GM18868 (cell line): ENCODE measurements at regions not wholly inside any gene's neighbourhood (a gene's known extent, or its start where the extent isn't known, plus 50 kb on each side); places are given as distances from the start of the nearest gene placed in this dataset.
"Not testable (repeated sequence)": the region's sequence is repeated elsewhere in the genome, so short reads cannot be mapped to it uniquely, and the experiment has no call there.

Source experiments
- ATAC-seq: cut with Tn5 transposase; IDR thresholded peaks from one replicate; pipeline ENCODE4 v1.9.1; 2021; ENCODE audit warnings: mild to moderate bottlenecking, moderate library complexity; ENCODE audit not compliant: unreplicated experiment

GRCh38 chrX:124426288-124427169, 80.2 kb downstream of the SH2D1A start:
- no peak for ATAC-seq

GRCh38 chrX:124433186-124433585, 86.8 kb downstream of the SH2D1A start:
- ATAC-seq: no peak

GRCh38 chrX:124435616-124436015, 89.3 kb downstream of the SH2D1A start:
- no peak for ATAC-seq

- no peak for ATAC-seq
Observed at GRCh38 chrX:124440695-124441094, 94.3 kb downstream of the SH2D1A start.

GRCh38 chrX:124441971-124442590, 95.7 kb downstream of the SH2D1A start:
- no peak for ATAC-seq

GRCh38 chrX:124455966-124456365, 109.6 kb downstream of the SH2D1A start:
- no peak for ATAC-seq

- ATAC-seq: not testable (repeated sequence)
Observed at GRCh38 chrX:124459851-124460250, 113.5 kb downstream of the SH2D1A start.

- ATAC-seq: no peak
Observed at GRCh38 chrX:124462931-124463330, 116.6 kb downstream of the SH2D1A start.

GRCh38 chrX:124467202-124467601, 120.8 kb downstream of the SH2D1A start:
- ATAC-seq: no peak

- ATAC-seq: no peak
Observed at GRCh38 chrX:124475358-124475757, 129.0 kb downstream of the SH2D1A start.

GRCh38 chrX:124476562-124476961, 130.2 kb downstream of the SH2D1A start:
- ATAC-seq: no peak

GRCh38 chrX:124478046-124478445, 131.7 kb downstream of the SH2D1A start:
- ATAC-seq: no peak

- peak; percentile 89 for ATAC-seq
Observed at GRCh38 chrX:124488412-124489161, 142.2 kb downstream of the SH2D1A start.

GRCh38 chrX:124493984-124494383, 147.6 kb downstream of the SH2D1A start:
- no peak for ATAC-seq

GRCh38 chrX:124497386-124497785, 151.0 kb downstream of the SH2D1A start:
- ATAC-seq: no peak

- ATAC-seq: no peak
Observed at GRCh38 chrX:124501586-124501985, 155.2 kb downstream of the SH2D1A start.

GRCh38 chrX:124502166-124502565, 155.8 kb downstream of the SH2D1A start:
- no peak for ATAC-seq

- ATAC-seq: no peak
Observed at GRCh38 chrX:124502599-124502998, 156.2 kb downstream of the SH2D1A start.

GRCh38 chrX:124504111-124504983, 158.0 kb downstream of the SH2D1A start:
- ATAC-seq: peak; percentile 96

- no peak for ATAC-seq
Observed at GRCh38 chrX:124506066-124506465, 159.7 kb downstream of the SH2D1A start.

- no peak for ATAC-seq
Observed at GRCh38 chrX:124507246-124507645, 160.9 kb downstream of the SH2D1A start.
